ENCODE measurements at regions not wholly inside any gene's neighbourhood (a gene's known extent, or its start where the extent isn't known, plus 50 kb on each side); places are given as distances from the start of the nearest gene placed in this dataset.
"Not testable (repeated sequence)": the region's sequence is repeated elsewhere in the genome, so short reads cannot be mapped to it uniquely, and the experiment has no call there.

DNA sequence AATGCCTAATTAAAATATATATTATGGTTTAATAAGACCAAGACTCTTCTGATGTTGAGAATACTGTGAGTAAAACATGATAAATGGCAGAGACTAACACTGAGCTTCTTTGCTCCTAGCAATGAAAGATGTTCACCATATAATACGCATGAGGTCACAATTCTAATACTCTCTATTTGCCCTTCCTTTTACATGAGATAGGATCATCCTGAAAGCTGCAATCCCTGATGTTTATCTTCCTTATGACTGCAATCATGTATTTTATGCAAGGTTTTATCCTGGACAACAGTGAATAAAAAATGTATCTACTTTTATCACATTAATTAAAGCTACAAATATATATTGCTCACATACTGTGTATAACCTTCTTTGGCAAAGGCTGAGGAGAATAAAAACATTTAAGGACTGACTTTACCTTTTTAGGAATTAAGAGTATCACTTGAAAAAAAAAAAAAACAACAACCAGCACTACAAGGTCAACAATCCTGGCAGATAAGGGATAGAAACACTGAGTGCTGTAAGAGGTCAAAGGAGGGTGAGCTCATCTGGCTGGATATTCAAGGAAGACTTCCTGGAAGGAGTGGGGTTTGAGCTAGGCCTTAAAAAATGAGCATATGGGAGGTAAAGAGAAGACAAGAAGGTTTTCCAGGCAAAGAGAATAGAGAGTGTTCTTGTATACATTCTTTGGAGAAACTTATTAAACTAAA lies 99.9 kb downstream of the AREG start:
- DNase-seq (ENCODE audit: low read depth in 1 of 2, low spot score in 1 of 2): no peak

DNA sequence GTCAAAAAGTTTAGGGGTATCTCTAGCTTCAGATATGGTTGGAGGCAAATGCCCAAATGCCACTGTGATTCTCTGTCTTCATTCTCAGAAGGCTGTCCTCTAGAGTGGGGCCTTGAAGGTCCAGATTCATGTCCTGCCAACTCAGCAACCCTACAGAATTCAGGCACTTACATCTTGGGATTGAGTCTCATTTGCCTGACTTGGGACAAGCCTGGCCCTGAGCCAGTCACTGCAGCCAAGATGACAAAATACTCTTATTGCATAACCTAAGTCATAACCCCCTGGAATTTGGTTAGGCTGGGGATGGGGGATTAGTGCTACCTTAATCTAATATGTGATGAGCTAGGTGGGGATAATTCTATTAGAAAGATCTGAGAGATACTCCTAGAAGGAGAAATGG lies 100.5 kb downstream of the AREG start:
- DNase-seq (ENCODE audit: low read depth in 1 of 2, low spot score in 1 of 2): no peak

DNA sequence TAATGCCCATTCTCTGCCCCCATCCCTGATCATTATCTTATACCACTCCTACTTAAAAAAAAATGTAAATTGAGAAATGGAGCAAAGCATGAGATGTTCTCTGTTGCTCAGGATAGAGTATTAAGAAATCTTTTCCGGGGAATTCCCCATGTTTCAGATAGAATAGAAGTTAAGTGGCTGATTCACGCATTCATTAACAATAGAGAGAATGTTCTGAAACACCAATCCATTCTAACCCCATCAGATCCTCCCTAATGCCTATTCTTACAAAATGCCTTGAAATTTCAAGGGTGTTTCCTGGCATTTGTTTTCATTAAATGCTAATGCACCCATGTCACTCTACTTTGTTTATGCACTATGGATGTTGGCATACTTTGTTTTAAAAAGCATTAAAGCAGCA lies 101.1 kb downstream of the AREG start:
- DNase-seq (ENCODE audit: low read depth in 1 of 2, low spot score in 1 of 2): no peak

DNA sequence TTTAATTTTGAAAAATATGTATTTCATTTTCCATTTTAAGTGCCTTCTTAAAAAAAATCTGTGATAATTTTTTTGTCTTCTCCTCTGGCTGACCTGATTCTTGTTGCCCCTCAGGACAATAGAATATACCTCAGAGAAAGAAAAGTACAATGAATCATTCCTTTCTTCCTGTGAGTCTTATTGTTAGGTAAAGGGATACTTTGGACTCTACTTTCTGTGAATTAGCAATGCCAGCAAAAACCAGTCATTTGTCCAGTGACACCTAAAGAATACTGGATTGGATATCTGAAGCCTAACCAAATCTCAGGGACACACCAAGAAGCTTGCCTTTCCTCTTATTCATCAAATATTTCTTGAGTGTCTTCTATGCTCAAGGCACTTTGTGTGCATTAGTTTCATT lies 102.1 kb downstream of the AREG start:
- no peak for DNase-seq (ENCODE audit: low read depth in 1 of 2, low spot score in 1 of 2)

DNA sequence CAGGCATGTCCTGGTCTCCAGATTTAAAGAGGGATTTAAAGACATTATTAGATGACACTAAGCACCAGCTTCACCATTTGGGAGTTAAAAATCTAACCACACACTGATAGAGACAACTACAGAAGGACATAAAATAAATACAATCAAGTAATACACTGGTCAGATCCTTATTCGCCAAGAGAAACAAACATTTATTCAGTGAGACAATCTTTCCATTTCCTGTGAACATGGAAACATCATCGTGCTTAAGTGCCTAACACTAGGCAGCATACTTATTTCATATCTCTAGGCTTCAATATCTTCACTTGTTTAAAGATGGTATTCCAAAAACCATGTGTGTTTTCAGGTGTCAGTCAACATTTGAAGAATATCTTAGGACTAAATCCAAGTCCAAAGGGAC lies 103.6 kb downstream of the AREG start:
- no peak for DNase-seq (ENCODE audit: low read depth in 1 of 2, low spot score in 1 of 2)

DNA sequence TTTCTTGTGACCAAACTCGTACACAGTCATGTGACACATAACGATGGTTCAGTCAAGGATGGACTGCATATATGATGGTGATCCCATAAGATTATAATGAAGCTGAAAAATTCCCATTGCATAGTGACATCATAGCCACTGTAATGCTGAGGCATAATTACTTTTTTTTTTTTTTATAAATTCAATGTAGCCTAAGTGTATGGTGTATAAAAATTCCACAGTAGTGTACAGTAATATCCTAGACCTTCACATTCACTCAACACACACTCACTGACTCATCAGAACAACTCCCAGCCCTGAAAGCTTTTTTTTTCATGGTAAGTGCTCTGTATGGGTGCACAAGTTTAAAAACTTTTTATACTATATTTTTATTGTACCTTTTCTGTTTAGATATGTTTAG lies 105.0 kb downstream of the AREG start:
- DNase-seq (ENCODE audit: low read depth in 1 of 2, low spot score in 1 of 2): no peak

DNA sequence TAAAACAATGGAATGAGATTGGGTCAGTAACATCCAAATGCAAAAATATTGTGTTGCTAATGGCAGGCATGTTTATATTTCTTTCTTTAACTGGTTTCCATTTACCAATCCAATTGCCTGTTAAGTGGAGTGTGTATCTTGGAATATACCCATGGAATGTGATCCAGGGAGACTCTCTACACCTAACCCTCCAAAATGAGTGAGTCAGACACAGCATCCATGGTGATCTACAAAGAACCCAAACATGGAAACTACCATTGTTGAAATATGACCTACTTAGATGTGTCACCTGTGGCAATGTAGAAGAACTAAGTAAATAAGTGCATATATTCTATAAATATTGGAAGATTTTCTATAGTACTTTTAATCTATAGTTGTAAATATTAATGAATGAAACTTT lies 110.3 kb downstream of the AREG start:
- DNase-seq (ENCODE audit: low read depth in 1 of 2, low spot score in 1 of 2): no peak

DNA sequence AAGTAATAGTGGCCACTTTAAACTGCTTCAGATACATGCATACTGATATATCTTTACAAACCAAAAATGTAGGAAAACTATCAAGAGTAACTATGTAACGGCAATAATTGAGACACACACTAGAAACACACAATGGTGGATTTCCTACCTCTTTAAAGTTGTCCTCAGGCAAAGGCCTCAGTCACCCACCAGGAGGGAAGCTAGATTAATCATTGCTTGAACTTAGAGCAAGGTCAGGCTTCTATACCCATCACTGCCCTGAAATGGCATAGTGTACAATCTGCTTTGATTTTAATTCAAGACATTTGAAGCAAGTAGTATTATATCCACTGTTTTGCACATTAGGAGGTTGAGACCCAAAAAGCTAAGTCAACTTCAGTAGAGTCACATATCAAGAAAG lies 110.9 kb downstream of the AREG start:
- no peak for DNase-seq (ENCODE audit: low read depth in 1 of 2, low spot score in 1 of 2)

DNA sequence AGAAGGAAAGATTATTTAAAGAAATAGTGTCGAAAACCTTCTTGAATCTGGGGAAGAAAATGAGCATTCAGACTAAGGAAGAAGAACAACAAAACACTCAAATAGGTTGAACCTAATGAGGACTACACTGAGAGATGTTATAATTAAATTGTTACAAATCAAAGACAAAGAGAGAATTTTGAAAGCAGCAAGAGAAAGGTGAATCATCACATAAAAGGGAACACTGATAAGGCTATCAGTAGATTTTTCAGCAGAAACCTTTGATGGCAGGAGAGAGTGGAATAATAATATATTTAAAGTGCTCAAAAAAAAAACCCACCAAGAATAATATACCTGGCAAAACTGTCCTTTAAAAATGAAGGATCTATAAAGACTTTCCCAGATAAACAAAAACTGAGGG lies 114.9 kb downstream of the AREG start:
- DNase-seq (ENCODE audit: low read depth in 1 of 2, low spot score in 1 of 2): no peak

DNA sequence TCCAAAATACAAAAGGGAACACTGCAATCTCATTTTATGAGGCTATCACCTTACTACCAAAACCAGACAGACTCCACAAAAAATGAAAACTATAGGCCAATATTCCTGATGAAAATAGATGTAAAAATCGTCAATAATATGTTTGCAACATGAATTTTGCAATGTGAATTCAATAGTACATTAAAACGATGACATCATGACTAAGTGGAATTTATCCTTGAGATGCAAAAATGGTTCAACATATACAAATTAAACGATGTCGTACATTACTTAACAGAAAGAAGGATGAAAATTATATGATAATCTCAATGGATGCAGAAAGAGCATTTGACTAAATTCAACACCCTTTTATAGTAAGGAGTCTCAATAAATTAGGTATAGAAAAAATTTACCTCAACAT lies 123.0 kb downstream of the AREG start:
- DNase-seq (ENCODE audit: low read depth in 1 of 2, low spot score in 1 of 2): no peak

DNA sequence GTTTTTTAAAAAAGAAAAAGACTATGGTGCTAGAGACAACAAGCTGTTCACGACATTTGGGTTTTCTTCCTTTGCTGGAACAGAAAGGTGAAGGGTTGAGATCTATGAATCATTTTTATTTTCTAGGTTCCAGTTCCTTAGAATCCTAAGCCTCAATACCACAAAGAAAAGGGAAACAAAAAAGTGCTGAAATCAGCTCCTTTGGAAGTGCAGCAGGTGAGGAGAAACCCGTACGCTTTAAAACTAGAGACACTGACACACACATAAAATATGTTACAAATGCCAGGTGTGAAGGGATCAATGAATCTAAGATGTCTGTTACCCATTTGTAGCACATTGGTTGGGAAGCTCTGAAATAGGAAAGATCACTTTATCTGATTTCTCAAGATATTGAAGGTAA lies 125.2 kb downstream of the AREG start:
- DNase-seq (ENCODE audit: low read depth in 1 of 2, low spot score in 1 of 2): no peak

DNA sequence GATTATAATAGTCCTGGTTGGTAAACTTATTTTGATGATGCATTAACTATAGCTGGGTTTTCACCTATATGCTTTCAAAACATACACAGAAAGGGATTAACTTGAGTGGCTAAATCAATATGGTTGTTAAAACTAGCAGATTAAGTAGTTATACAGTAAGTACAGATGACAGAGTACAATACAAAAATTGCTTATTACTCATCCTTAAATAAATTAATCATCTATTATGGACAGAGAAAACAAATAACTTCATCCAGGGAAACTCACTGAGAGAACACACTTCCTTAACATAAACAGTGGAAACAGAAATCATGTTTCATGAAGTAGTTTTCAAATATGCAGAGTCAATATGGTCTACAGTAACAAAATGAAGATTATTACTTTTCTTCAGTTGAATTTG lies 133.4 kb downstream of the AREG start:
- DNase-seq (ENCODE audit: low read depth in 1 of 2, low spot score in 1 of 2): no peak

DNA sequence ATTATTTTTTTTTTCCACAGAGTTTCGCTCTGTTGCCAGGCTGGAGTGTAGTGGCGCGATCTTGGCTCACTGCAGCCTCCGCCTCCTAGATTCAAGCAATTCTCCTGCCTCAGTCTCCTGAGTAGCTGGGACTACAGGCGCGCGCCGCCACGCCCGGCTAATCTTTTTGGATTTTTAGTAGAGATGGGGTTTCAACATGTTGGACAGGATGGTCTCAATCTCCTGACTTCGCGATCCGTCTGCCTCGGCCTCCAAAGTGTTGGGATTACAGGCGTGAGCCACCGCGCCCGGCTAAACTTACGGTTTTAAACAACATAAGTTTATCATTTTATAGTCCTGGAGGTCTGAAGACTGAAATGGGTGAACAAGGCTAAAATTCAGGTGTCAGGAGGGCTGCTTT lies 133.9 kb downstream of the AREG start:
- DNase-seq (ENCODE audit: low read depth in 1 of 2, low spot score in 1 of 2): not testable (repeated sequence)

DNA sequence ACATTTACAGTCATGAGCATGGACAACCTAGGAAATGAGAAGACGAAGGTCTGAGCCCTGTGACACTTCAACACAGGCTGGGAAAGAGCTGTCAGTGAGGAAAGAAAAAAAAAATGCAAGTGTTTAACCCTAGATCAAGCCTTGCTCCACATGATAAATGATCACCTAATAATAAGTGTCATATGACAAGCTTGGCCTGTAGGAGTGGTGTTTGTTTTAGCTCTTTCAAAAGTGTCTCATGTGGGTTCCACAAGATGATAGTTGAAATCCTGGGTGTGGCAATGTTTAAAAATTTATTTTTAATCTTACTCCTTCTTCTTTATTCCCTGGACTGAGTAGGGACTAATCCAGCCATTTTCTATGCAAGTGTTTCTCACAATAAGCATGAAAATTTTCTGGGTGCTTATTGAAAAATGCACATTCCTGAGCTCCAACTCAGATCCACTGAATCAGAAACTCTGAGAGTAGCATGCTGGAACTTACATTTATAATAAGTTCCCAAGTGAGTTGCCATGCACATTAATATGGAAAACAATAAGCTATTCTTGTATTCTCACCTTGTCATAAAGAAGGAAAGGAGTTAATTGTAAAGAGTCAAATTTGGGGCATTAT lies 138.3 kb downstream of the AREG start:
- no peak for DNase-seq (ENCODE audit: low read depth in 1 of 2, low spot score in 1 of 2)

DNA sequence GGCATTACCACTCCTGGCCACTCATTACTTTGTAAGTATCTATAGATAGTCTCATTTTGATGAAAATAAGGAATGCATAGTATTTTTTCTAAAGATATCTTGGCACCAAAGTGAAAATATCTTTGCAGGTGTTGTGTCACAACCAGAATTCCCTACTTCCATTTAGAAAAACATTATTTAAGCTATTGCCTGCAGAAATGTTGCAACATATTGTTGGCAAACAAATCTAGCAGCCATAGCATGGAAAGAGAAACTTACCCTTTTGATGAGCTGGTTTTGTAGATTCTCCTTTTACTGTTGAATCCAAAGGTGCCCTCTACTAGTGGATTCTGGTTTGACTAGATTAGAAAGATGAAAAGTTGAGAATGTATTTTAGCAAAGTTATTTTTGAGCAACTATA lies 138.8 kb downstream of the AREG start:
- no peak for DNase-seq (ENCODE audit: low read depth in 1 of 2, low spot score in 1 of 2)

DNA sequence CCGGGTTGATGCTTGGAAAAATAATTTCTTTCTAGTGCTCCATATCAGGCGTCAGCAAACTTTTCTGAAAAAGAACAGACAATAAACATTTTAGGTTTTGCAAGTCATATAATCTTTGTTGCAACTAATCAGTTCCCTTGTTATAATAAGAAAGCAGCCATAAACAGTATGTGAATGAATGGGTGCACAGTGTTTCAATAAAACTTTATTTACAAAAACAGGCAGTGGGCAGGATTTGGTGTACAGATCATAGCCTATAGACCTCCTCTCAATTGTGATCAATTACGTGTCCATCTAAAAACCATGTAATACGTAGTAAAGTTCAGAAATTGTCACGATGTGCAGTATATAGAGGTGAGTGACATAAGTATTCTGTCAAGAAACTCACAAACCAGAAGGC lies 143.4 kb downstream of the AREG start:
- DNase-seq (ENCODE audit: low read depth in 1 of 2, low spot score in 1 of 2): no peak

DNA sequence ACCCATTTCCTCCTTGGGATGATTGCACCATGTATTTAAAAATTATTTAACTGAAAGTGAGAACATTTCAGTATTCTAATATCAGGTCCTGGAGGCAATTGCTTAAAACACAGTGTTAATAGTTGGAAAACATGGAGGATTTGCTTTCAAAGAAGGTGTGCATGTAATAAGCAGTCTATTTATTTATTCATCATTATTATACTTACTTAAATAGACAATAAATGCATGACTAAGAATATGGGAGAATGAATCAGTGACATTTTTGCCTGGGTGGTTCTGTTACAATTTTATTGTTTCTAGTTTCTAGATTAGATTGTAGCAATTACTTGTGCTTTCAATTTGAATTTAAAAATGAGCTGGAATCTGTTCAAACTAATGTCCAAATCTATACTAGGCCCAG lies 145.5 kb downstream of the AREG start:
- no peak for DNase-seq (ENCODE audit: low read depth in 1 of 2, low spot score in 1 of 2)

DNA sequence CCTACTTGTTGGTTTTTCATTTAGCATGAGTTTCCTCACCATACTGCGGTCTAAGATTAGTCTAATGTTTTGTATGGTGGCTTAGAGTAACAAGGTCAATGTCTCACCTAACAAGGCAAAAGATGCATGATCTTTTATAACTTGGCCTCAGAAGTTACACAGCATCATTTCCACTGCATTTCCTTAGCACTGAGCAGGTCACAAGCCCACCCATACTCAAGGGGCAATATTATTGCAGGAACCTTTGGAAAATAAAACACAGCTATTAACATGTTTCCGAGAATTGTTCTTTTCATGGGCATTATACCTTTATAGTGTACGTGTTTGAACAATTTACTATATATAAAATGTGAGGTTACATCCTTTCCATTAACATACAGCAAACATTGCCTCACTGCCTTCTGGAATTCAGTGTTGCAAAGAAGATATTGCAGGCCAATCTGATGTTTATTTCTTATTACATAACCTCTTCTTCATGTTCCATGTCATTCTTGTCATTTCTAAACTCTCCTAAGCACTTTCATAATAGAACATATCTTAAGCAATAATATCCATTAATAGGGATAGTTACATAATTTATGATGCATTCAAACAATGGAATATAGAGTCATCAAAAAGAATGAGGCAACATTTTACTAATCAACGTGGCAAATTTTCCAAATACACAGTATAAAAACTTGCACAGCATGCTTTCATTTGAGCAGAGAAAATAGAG lies 153.8 kb downstream of the AREG start:
- DNase-seq (ENCODE audit: low read depth in 1 of 2, low spot score in 1 of 2): no peak

DNA sequence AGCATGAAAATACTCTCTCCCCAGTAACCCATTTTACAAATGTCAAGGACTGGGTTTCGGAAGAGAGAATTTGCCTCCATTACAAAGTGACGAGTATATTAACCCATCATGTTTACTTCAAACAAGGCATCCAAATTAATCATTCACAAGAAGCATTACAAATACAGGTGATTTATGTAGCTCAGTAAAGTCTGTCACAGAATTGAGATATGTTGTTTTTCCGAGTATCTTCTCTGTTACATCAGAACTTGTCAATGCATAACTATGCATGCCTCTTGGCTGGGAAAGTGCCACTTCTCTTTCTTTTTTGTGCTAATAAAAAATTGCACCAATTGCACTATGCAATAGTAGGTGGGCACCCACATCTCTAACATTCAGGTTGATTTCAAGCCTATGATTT lies 158.2 kb downstream of the AREG start:
- DNase-seq (ENCODE audit: low read depth in 1 of 2, low spot score in 1 of 2): no peak

DNA sequence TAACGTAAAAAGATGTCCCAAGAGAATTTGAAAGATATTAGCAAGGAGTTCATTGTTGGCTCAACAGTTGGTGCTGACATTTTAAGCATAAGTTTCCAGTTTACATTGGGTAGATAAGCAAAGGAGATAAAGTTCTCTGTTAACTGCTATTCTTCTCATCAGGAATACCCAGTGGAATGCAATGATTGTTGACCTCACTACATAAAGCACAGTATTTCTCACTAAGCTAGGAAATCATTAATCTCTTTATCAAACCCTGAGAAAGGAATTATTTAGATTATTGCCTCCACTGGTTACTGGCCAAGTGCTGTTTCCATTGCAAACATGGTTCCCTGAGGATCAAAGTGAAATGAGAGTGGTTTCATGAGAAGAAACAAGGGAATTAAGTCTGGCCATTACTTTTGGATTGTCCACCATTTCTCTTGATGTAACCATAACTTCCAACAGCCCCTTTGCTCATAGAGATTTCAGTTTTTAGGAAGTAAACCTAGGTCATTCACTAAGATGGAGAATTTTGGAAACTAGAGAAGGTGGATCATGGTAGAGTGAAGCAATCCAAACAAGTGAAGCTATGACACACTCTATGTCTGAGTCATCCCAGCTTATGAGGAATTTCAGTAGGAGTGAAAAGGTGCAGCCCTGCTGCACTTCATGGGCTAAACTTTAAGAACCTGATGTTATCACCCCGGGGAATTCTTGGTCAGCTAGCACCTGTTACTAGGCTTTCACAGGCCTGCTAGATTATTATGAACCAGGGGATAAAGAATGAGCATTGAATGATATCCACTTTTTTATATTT lies 163.4 kb downstream of the AREG start:
- DNase-seq (ENCODE audit: low read depth in 1 of 2, low spot score in 1 of 2): no peak

DNA sequence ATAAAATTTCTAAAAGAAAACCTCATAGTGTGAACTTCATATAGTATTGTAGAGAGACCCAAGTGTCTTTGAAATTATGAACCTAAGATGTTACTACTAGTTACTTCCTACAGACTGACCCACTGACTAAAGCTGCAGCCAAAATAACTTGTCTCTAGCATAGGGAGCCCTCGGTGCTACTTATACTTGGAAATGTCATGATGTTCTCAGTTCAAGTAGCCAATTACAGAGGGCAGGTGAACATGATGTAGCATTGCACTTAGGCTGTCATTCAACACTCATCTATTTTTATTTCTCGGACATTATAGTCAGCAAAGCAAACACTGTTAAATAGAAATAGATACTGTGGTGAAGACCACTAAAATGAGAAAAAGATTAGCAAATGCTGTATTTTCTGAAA lies 165.6 kb downstream of the AREG start:
- DNase-seq (ENCODE audit: low read depth in 1 of 2, low spot score in 1 of 2): no peak

DNA sequence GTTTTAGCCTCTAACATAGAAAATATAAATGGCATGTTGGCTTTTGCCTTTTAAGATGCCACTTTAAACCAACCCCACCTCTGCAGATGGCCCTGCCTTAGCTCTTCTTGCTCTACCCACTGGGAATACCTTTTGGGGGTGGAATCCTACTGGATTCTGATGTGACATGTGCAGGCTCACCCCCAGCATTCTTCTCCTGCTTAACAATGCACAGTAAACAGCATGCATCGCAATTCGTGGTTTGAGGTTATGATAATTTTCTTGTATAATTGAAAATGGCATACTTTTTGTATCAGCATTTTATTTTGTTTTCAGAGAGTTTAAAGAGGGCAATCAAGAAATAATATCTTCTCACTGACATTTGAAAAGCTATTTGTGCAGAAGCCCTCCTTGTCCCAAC lies 167.9 kb downstream of the AREG start:
- no peak for DNase-seq (ENCODE audit: low read depth in 1 of 2, low spot score in 1 of 2)
